Breast epithelium (tissue), 4 donors: ENCODE measurements at regions not wholly inside any gene's neighbourhood (a gene's known extent, or its start where the extent isn't known, plus 50 kb on each side); places are given as distances from the start of the nearest gene placed in this dataset.

ENCODE experiments used
- DNase-seq, 2 donors: peaks; one replicate each; pipeline ENCODE4 v3.0.0-alpha.2; 2019; ENCODE audit warnings: low spot score in 2 of 2
- H3K27ac ChIP-seq, 2 donors: fragments of 200-600 bp; sonication (generic) in 1 of 2; one replicate each; pipeline ENCODE4 v1.5.1; 2016 to 2019; ENCODE audit warnings: mild to moderate bottlenecking in 1 of 2
- H3K27me3 ChIP-seq, 2 donors: fragments of 200-600 bp; sonication (generic) in 1 of 2; one replicate each; pipeline versions ENCODE4 v1.5.1 to v1.6.0; 2017 to 2019; ENCODE audit warnings: control low read depth in 1 of 2, mild to moderate bottlenecking in 1 of 2
- H3K36me3 ChIP-seq: fragments of 200-600 bp; one replicate; pipeline ENCODE4 v1.5.1; 2019
- H3K4me1 ChIP-seq, 2 donors: fragments of 200-600 bp; sonication (generic); one replicate each; pipeline ENCODE4 v1.5.1; 2016 to 2019; ENCODE audit warnings: control low read depth in 1 of 2
- H3K4me3 ChIP-seq, 3 donors: fragments of 200-600 bp; sonication (generic); 1 replicate in 2 of 3; 2 replicates in 1 of 3; pipeline ENCODE4 v1.5.1; 2016 to 2019; ENCODE audit warnings: mild to moderate bottlenecking in 3 of 3, moderate library complexity in 2 of 3
- H3K9me3 ChIP-seq, 2 donors: fragments of 200-600 bp; sonication (generic) in 1 of 2; one replicate each; pipeline ENCODE4 v1.5.1; 2016 to 2019; ENCODE audit warnings: control low read depth in 1 of 2
- CTCF ChIP-seq, 3 donors: fragments of 450-650 bp; IDR thresholded peaks; one replicate each; pipeline ENCODE4 v1.5.1; 2016 to 2017; ENCODE audit warnings: antibody characterized with exemption in 3 of 3, mild to moderate bottlenecking in 3 of 3, moderate library complexity in 3 of 3
- POLR2A ChIP-seq: fragments of 450-650 bp; IDR thresholded peaks from one replicate; pipeline ENCODE4 v1.6.1; 2016; ENCODE audit warnings: antibody characterized with exemption, mild to moderate bottlenecking, moderate library complexity
- POLR2AphosphoS5 ChIP-seq, 3 donors: sonication (generic); formaldehyde crosslinking; IDR thresholded peaks; one replicate each; pipeline ENCODE4 v1.6.1; 2017; ENCODE audit warnings: antibody characterized with exemption in 3 of 3
- intact Hi-C: fragments of 100-400 bp; cut with DNase I; formaldehyde crosslinking; loops from one replicate; pipeline ENCODE4 v1.15.1; 2023; ENCODE audit warnings: low total_unique reads

- TF ChIP-seq POLR2AphosphoS5 (IDR thresholded peaks at IDR 0.05), result no peak
- no peak for TF ChIP-seq POLR2A
- Histone ChIP-seq H3K27me3 (no peaks in the 10 kb centered on the region), H3K4me1 (no peaks in the 10 kb centered on the region), H3K27ac (no peak overlapping the region), H3K9me3 (no peaks in the 10 kb centered on the region), H3K4me3 (no peak overlapping the region), H3K36me3 (no peaks in the 10 kb centered on the region)
- no peak for DNase-seq
- intact Hi-C loops, result no loop called here
Observed at GRCh38 chr1:241411776-241412338, 54.9 kb upstream of the RGS7 start.

- Histone ChIP-seq H3K27ac (no peak overlapping the region), H3K4me3 (no peak overlapping the region), H3K4me1 (no peaks in the 10 kb centered on the region), H3K27me3 (peaks cover 0 to 2% of the 10 kb centered on the region in 2 donors), H3K9me3 (no peaks in the 10 kb centered on the region), H3K36me3 (no peaks in the 10 kb centered on the region)
- TF ChIP-seq CTCF (IDR thresholded peaks at IDR 0.05) (no peak), POLR2A (no peak), POLR2AphosphoS5 (IDR thresholded peaks at IDR 0.05) (no peak)
- DNase-seq, result no peak
- intact Hi-C loops, result no loop called here
Observed at GRCh38 chr1:241411056-241411775, 54.2 kb upstream of the RGS7 start.

GRCh38 chr1:241408170-241408569 is 51.2 kb upstream of the RGS7 start:
- intact Hi-C loops, result no loop called here

More at GRCh38 chr1:241408170-241408569, 51.2 kb upstream of the RGS7 start:
- no peak for DNase-seq
- Histone ChIP-seq H3K27ac (no peak overlapping the region), H3K4me1 (no peaks in the 10 kb centered on the region), H3K36me3 (no peaks in the 10 kb centered on the region), H3K9me3 (no peaks in the 10 kb centered on the region), H3K4me3 (no peak overlapping the region), H3K27me3 (peaks cover 0 to 2% of the 10 kb centered on the region in 2 donors)
- no peak for TF ChIP-seq POLR2A
- no peak for TF ChIP-seq CTCF (IDR thresholded peaks at IDR 0.05)
- no peak for TF ChIP-seq POLR2AphosphoS5 (IDR thresholded peaks at IDR 0.05)
